Type B pancreatic cell (in vitro differentiated cells): ENCODE measurements at regions not wholly inside any gene's neighbourhood (a gene's known extent, or its start where the extent isn't known, plus 50 kb on each side); places are given as distances from the start of the nearest gene placed in this dataset.
"Not testable (repeated sequence)": the region's sequence is repeated elsewhere in the genome, so short reads cannot be mapped to it uniquely, and the experiment has no call there.

ENCODE experiments used
- DNase-seq: peaks from one replicate; pipeline ENCODE4 v3.0.0; 2021; ENCODE audit warnings: mixed read lengths; ENCODE audit not compliant: unreplicated experiment; ENCODE audit errors: extremely low spot score
- H3K27ac Mint-ChIP-seq: 2 replicates; pipeline ENCODE4 v1.8.0; 2021; ENCODE audit warnings: mild to moderate bottlenecking, mixed read lengths
- H3K27me3 Mint-ChIP-seq: 2 replicates; pipeline ENCODE4 v1.8.0; 2021; ENCODE audit warnings: mixed read lengths
- H3K36me3 Mint-ChIP-seq: 2 replicates; pipeline ENCODE4 v1.8.0; 2021; ENCODE audit warnings: mixed read lengths
- H3K4me1 Mint-ChIP-seq: one replicate; pipeline ENCODE4 v1.8.0; 2021; ENCODE audit warnings: mixed read lengths; ENCODE audit not compliant: unreplicated experiment
- H3K4me3 Mint-ChIP-seq: 2 replicates; pipeline ENCODE4 v1.8.0; 2021; ENCODE audit warnings: mild to moderate bottlenecking, mixed read lengths
- H3K9me3 Mint-ChIP-seq: 2 replicates; pipeline ENCODE4 v1.8.0; 2021; ENCODE audit warnings: mixed read lengths
- CTCF ChIP-seq: fragments of 200-600 bp; sonication (generic); conservative IDR thresholded peaks from 2 replicates; pipeline ENCODE4 v1.5.0; 2021; ENCODE audit warnings: antibody characterized with exemption, mild to moderate bottlenecking

GRCh38 chr3:95522449-95522848, 1291.9 kb upstream of the EPHA6 start:
- DNase-seq, result no peak
- TF ChIP-seq CTCF, result no peak
- no peaks in the 10 kb centered on the region for H3K9me3 Mint-ChIP-seq
- no peaks in the 10 kb centered on the region for H3K36me3 Mint-ChIP-seq
- H3K4me1 Mint-ChIP-seq, result no peaks in the 10 kb centered on the region
- H3K27ac Mint-ChIP-seq, result no peak overlapping the region
- H3K27me3 Mint-ChIP-seq, result no peaks in the 10 kb centered on the region
- no peak overlapping the region for H3K4me3 Mint-ChIP-seq

- Mint-ChIP-seq H3K9me3 (no peaks in the 10 kb centered on the region), H3K27ac (no peak overlapping the region), H3K4me3 (no peak overlapping the region), H3K4me1 (no peaks in the 10 kb centered on the region), H3K36me3 (no peaks in the 10 kb centered on the region), H3K27me3 (no peaks in the 10 kb centered on the region)
- DNase-seq, result no peak
- no peak for TF ChIP-seq CTCF
Measured at GRCh38 chr3:95539950-95540483, 1274.4 kb upstream of the EPHA6 start.

- no peak overlapping the region for H3K4me3 Mint-ChIP-seq
- TF ChIP-seq CTCF, result no peak
- H3K9me3 Mint-ChIP-seq, result peaks cover 5% of the 10 kb centered on the region
- H3K27me3 Mint-ChIP-seq, result no peaks in the 10 kb centered on the region
- no peak for DNase-seq
- no peak overlapping the region for H3K27ac Mint-ChIP-seq
- H3K36me3 Mint-ChIP-seq, result no peaks in the 10 kb centered on the region
- no peaks in the 10 kb centered on the region for H3K4me1 Mint-ChIP-seq
Measured at GRCh38 chr3:95565502-95565901, 1248.9 kb upstream of the EPHA6 start.

GRCh38 chr3:95567346-95567745, 1247.0 kb upstream of the EPHA6 start:
- Mint-ChIP-seq H3K36me3 (no peaks in the 10 kb centered on the region), H3K27ac (no peak overlapping the region), H3K9me3 (peaks cover 5% of the 10 kb centered on the region), H3K27me3 (no peaks in the 10 kb centered on the region), H3K4me1 (no peaks in the 10 kb centered on the region), H3K4me3 (no peak overlapping the region)
- DNase-seq, result no peak
- TF ChIP-seq CTCF, result no peak

- TF ChIP-seq CTCF, result no peak
- Mint-ChIP-seq H3K4me1 (no peaks in the 10 kb centered on the region), H3K27ac (no peak overlapping the region), H3K36me3 (no peaks in the 10 kb centered on the region), H3K4me3 (no peak overlapping the region), H3K27me3 (no peaks in the 10 kb centered on the region), H3K9me3 (no peaks in the 10 kb centered on the region)
- DNase-seq, result no peak
Measured at GRCh38 chr3:95586754-95587153, 1227.6 kb upstream of the EPHA6 start.

GRCh38 chr3:95587641-95588040, 1226.8 kb upstream of the EPHA6 start:
- H3K36me3 Mint-ChIP-seq, H3K9me3 Mint-ChIP-seq, H3K27ac Mint-ChIP-seq, H3K27me3 Mint-ChIP-seq, H3K4me1 Mint-ChIP-seq, H3K4me3 Mint-ChIP-seq, DNase-seq: not testable (repeated sequence)
